Mesenchymal stem cell (in vitro differentiated cells and primary cell): ENCODE measurements at regions not wholly inside any gene's neighbourhood (a gene's known extent, or its start where the extent isn't known, plus 50 kb on each side); places are given as distances from the start of the nearest gene placed in this dataset.

ENCODE experiments used
- DNase-seq: peaks from one replicate; pipeline ENCODE4 v3.0.0-alpha.2; 2013
- H2AFZ ChIP-seq: one replicate; pipeline ENCODE4 v1.6.1; 2013; ENCODE audit warnings: low read depth, mild to moderate bottlenecking, control low read depth, inconsistent platforms, low read length, moderate library complexity
- H2AK5ac ChIP-seq: 2 replicates; pipeline ENCODE4 v1.6.1; 2013; ENCODE audit warnings: low read length, moderate library complexity, mild to moderate bottlenecking, inconsistent platforms; ENCODE audit not compliant: severe bottlenecking
- H2BK120ac ChIP-seq: one replicate; pipeline ENCODE4 v1.6.1; 2013; ENCODE audit warnings: low read depth, mild to moderate bottlenecking, inconsistent platforms, low read length, moderate library complexity
- H2BK12ac ChIP-seq, 2 experiments: one replicate each; pipeline ENCODE4 v1.6.1; 2013; ENCODE audit warnings: inconsistent platforms in 2 of 2, low read length in 2 of 2, mild to moderate bottlenecking in 2 of 2, moderate library complexity in 2 of 2, control low read depth in 1 of 2
- H2BK15ac ChIP-seq: one replicate; pipeline ENCODE4 v1.6.1; 2013; ENCODE audit warnings: mild to moderate bottlenecking, low read depth, inconsistent platforms; ENCODE audit not compliant: poor library complexity, severe bottlenecking
- H2BK5ac ChIP-seq: 2 replicates; pipeline ENCODE4 v1.6.1; 2013; ENCODE audit warnings: low read depth, mild to moderate bottlenecking, low read length, control low read depth, inconsistent platforms; ENCODE audit not compliant: poor library complexity, severe bottlenecking
- H3K14ac ChIP-seq, 2 experiments: one replicate each; pipeline ENCODE4 v1.6.1; 2013; ENCODE audit warnings: inconsistent platforms in 2 of 2, low read length in 2 of 2, control low read depth in 1 of 2, mild to moderate bottlenecking in 1 of 2, moderate library complexity in 1 of 2
- H3K18ac ChIP-seq, 2 experiments: one replicate each; pipeline ENCODE4 v1.6.1; 2013; ENCODE audit warnings: inconsistent platforms in 2 of 2, low read length in 2 of 2, control low read depth in 1 of 2, low read depth in 1 of 2, mild to moderate bottlenecking in 1 of 2
- H3K23ac ChIP-seq, 2 experiments: one replicate each; pipeline ENCODE4 v1.6.1; 2013; ENCODE audit warnings: inconsistent platforms in 2 of 2, low read length in 2 of 2, mild to moderate bottlenecking in 2 of 2, moderate library complexity in 2 of 2, control low read depth in 1 of 2
- H3K27ac ChIP-seq: 2 replicates; pipeline ENCODE4 v1.5.1; 2013; ENCODE audit warnings: mild to moderate bottlenecking, moderate library complexity, low read length, control low read depth, inconsistent platforms; ENCODE audit not compliant: poor library complexity, severe bottlenecking
- H3K27me3 ChIP-seq, 2 experiments: 2 replicates each; pipeline versions ENCODE4 v1.6.1 to v1.7.0; 2013; ENCODE audit warnings: low read length in 2 of 2, mild to moderate bottlenecking in 2 of 2, moderate library complexity in 2 of 2, control low read depth in 1 of 2, inconsistent platforms in 1 of 2; ENCODE audit not compliant: control insufficient read depth in 1 of 2, insufficient read depth in 1 of 2
- H3K36me3 ChIP-seq, 2 experiments: 2 replicates each; pipeline versions ENCODE4 v1.6.1 to v1.7.0; 2013; ENCODE audit warnings: low read length in 2 of 2, control low read depth in 1 of 2, inconsistent platforms in 1 of 2, low read depth in 1 of 2, mild to moderate bottlenecking in 1 of 2; ENCODE audit not compliant: insufficient read depth in 2 of 2, control insufficient read depth in 1 of 2
- H3K4ac ChIP-seq, 2 experiments: one replicate each; pipeline ENCODE4 v1.6.1; 2013; ENCODE audit warnings: inconsistent platforms in 2 of 2, low read length in 2 of 2, mild to moderate bottlenecking in 2 of 2, moderate library complexity in 2 of 2, control low read depth in 1 of 2, low read depth in 1 of 2
- H3K4me1 ChIP-seq: 2 replicates; pipeline ENCODE4 v1.6.1; 2013; ENCODE audit warnings: low read depth, low read length, control low read depth; ENCODE audit not compliant: control insufficient read depth, insufficient read depth
- H3K4me2 ChIP-seq: 2 replicates; pipeline ENCODE4 v1.6.1; 2013; ENCODE audit warnings: low read length, mild to moderate bottlenecking, inconsistent platforms; ENCODE audit not compliant: poor library complexity, severe bottlenecking
- H3K4me3 ChIP-seq, 2 experiments: 2 replicates each; pipeline versions ENCODE4 v1.5.1 to v1.7.0; 2013; ENCODE audit warnings: low read length in 2 of 2, mild to moderate bottlenecking in 2 of 2, control low read depth in 1 of 2, low read depth in 1 of 2; ENCODE audit not compliant: insufficient read depth in 1 of 2
- H3K79me1 ChIP-seq: replicated peaks from 2 replicates; pipeline ENCODE4 v1.6.1; 2013; ENCODE audit warnings: mild to moderate bottlenecking, control low read depth, low read length, inconsistent platforms; ENCODE audit not compliant: poor library complexity, severe bottlenecking
- H3K9ac ChIP-seq: 2 replicates; pipeline ENCODE4 v1.7.0; 2013; ENCODE audit warnings: mild to moderate bottlenecking, low read length, moderate library complexity
- H3K9me3 ChIP-seq: 2 replicates; pipeline ENCODE4 v1.7.0; 2013; ENCODE audit warnings: mild to moderate bottlenecking, low read length; ENCODE audit not compliant: control insufficient read depth
- H4K8ac ChIP-seq: one replicate; pipeline ENCODE4 v1.6.1; 2013; ENCODE audit warnings: inconsistent platforms, mild to moderate bottlenecking, low read length, moderate library complexity
- H4K91ac ChIP-seq: one replicate; pipeline ENCODE4 v1.6.1; 2013; ENCODE audit warnings: mild to moderate bottlenecking, low read length, inconsistent platforms
- WGBS: methylation state at CpG from one replicate; pipeline ENCODE4 v1.1.7; 2013; ENCODE audit warnings: mixed read lengths; 5-methylcytosine and 5-hydroxymethylcytosine counted together

DNA sequence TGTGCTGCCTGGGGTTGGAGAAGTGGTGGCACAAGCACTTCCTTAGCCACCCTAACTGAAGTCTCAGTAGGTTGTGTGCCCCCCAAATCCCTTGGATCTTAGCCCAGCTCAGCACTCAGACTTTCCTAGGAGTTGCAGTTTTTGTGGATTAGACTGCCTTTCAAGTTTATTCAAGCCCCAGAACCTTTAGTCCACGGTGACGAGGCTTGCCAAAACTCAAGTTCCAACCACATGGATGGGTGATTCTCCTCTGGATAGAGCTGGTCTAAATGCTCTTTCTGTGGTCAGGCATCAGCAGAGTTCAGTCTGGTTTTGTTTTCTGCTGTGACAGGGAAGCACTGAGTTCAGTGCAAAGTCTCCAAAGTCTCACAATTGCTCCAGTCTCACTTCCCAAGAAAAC is 2858.7 kb downstream of the PCDH9 start:
- no peak overlapping the region for H3K18ac ChIP-seq
- no peak overlapping the region for H3K4me2 ChIP-seq
- H2AFZ ChIP-seq, result no peak overlapping the region
- H3K27ac ChIP-seq, result no peak overlapping the region
- no peaks in the 10 kb centered on the region for H3K4me1 ChIP-seq
- no peaks in the 10 kb centered on the region for H3K27me3 ChIP-seq
- WGBS, result 100% methylated on average over 2 of the region's 2 CpGs
- H3K14ac ChIP-seq, result peak overlapping the region in 1 of 2 experiments; percentile 39
- H4K8ac ChIP-seq, result no peak overlapping the region
- no peak overlapping the region for H3K9ac ChIP-seq
- H2BK12ac ChIP-seq, result no peak overlapping the region
- H3K9me3 ChIP-seq, result peaks cover 3% of the 10 kb centered on the region
- no peak overlapping the region for H2BK15ac ChIP-seq
- H3K79me1 ChIP-seq, result no peaks in the 10 kb centered on the region
- no peak overlapping the region for H3K4ac ChIP-seq
- H2BK5ac ChIP-seq, result no peak overlapping the region
- no peak overlapping the region for H2AK5ac ChIP-seq
- no peaks in the 10 kb centered on the region for H3K36me3 ChIP-seq
- H2BK120ac ChIP-seq, result no peak overlapping the region
- DNase-seq, result no peak
- H3K4me3 ChIP-seq, result no peak overlapping the region
- no peak overlapping the region for H4K91ac ChIP-seq
- H3K23ac ChIP-seq, result no peak overlapping the region

GRCh38 chr13:64371045-64371444 is 2859.1 kb downstream of the PCDH9 start:
- Histone ChIP-seq H2AFZ (no peak overlapping the region), H3K4ac (no peak overlapping the region), H4K91ac (no peak overlapping the region)

DNA sequence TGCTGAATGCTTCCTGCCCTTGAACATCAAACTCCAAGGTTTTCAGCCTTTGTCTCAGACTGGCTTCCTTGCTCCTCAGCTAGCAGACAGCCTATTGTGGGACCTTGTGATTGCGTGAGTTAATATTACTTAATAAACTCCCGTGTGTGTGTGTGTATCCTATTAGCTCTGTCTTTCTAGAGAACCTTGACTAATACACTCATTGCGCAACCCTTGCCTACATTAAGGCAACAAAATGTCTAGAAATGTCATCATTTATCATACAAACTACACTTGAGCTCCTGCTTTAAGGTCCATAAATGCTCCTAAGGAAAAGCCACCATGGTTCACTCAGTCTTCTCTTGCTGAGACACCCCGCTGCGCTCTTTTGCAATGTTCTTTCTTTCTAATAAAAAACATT is 2861.0 kb downstream of the PCDH9 start:
- Histone ChIP-seq H2BK15ac (no peak overlapping the region), H2AFZ (no peak overlapping the region), H3K18ac (no peak overlapping the region), H3K27ac (no peak overlapping the region), H4K91ac (no peak overlapping the region), H2AK5ac (no peak overlapping the region), H2BK12ac (no peak overlapping the region), H2BK120ac (no peak overlapping the region), H2BK5ac (no peak overlapping the region), H3K27me3 (no peaks in the 10 kb centered on the region), H3K9ac (no peak overlapping the region), H3K9me3 (peaks cover 3% of the 10 kb centered on the region), H3K4me2 (no peak overlapping the region), H3K23ac (no peak overlapping the region), H3K79me1 (no peaks in the 10 kb centered on the region), H3K14ac (no peak overlapping the region), H3K4me1 (no peaks in the 10 kb centered on the region), H3K4me3 (no peak overlapping the region), H3K4ac (no peak overlapping the region), H3K36me3 (no peaks in the 10 kb centered on the region), H4K8ac (no peak overlapping the region)
- WGBS, result 93% methylated on average over 5 of the region's 5 CpGs
- DNase-seq, result peak; percentile 13

More at GRCh38 chr13:64371045-64371444, 2859.1 kb downstream of the PCDH9 start:
- Histone ChIP-seq H3K4me3 (no peak overlapping the region), H3K23ac (no peak overlapping the region), H3K4me2 (no peak overlapping the region), H4K8ac (no peak overlapping the region), H2BK5ac (no peak overlapping the region), H3K9ac (no peak overlapping the region), H3K18ac (no peak overlapping the region), H3K36me3 (no peaks in the 10 kb centered on the region), H2BK120ac (no peak overlapping the region), H3K4me1 (no peaks in the 10 kb centered on the region), H3K14ac (peak overlapping the region in 1 of 2 experiments; percentile 39), H2BK15ac (no peak overlapping the region), H2AK5ac (no peak overlapping the region), H3K27ac (no peak overlapping the region), H3K79me1 (no peaks in the 10 kb centered on the region), H3K27me3 (no peaks in the 10 kb centered on the region), H2BK12ac (no peak overlapping the region), H3K9me3 (peaks cover 3% of the 10 kb centered on the region)
- no peak for DNase-seq

- Histone ChIP-seq H3K18ac (no peak overlapping the region), H3K4ac (no peak overlapping the region), H2BK120ac (no peak overlapping the region), H2AK5ac (no peak overlapping the region), H4K8ac (no peak overlapping the region), H3K79me1 (no peaks in the 10 kb centered on the region), H2BK12ac (no peak overlapping the region), H2AFZ (no peak overlapping the region), H3K9me3 (no peaks in the 10 kb centered on the region), H3K36me3 (no peaks in the 10 kb centered on the region), H2BK5ac (no peak overlapping the region), H3K4me1 (no peaks in the 10 kb centered on the region), H3K14ac (no peak overlapping the region), H3K4me2 (no peak overlapping the region), H4K91ac (no peak overlapping the region), H3K23ac (no peak overlapping the region), H3K27ac (no peak overlapping the region), H2BK15ac (no peak overlapping the region), H3K27me3 (no peaks in the 10 kb centered on the region), H3K4me3 (no peak overlapping the region), H3K9ac (no peak overlapping the region)
- 100% methylated on average over 1 of the region's 2 CpGs for WGBS
- no peak for DNase-seq
Observed at GRCh38 chr13:64362564-64362963, 2867.6 kb downstream of the PCDH9 start.
